Glutamatergic neuron (in vitro differentiated cells): ENCODE measurements at regions not wholly inside any gene's neighbourhood (a gene's known extent, or its start where the extent isn't known, plus 50 kb on each side); places are given as distances from the start of the nearest gene placed in this dataset.

ENCODE experiments used
- DNase-seq: peaks from one replicate; pipeline ENCODE4 v3.0.0; 2022
- H3K27ac Mint-ChIP-seq: one replicate; pipeline ENCODE4 v1.8.0; 2020; ENCODE audit warnings: mild to moderate bottlenecking, mixed read lengths, inconsistent platforms; ENCODE audit not compliant: unreplicated experiment
- H3K27me3 Mint-ChIP-seq: one replicate; pipeline ENCODE4 v1.8.0; 2020; ENCODE audit warnings: mild to moderate bottlenecking, moderate library complexity, mixed read lengths, inconsistent platforms; ENCODE audit not compliant: unreplicated experiment
- H3K36me3 Mint-ChIP-seq: one replicate; pipeline ENCODE4 v1.8.0; 2020; ENCODE audit warnings: mild to moderate bottlenecking, mixed read lengths, inconsistent platforms; ENCODE audit not compliant: unreplicated experiment
- H3K4me1 Mint-ChIP-seq: one replicate; pipeline ENCODE4 v1.8.0; 2020; ENCODE audit warnings: mild to moderate bottlenecking, low read depth, mixed read lengths, inconsistent platforms; ENCODE audit not compliant: unreplicated experiment
- H3K4me3 Mint-ChIP-seq: one replicate; pipeline ENCODE4 v1.8.0; 2020; ENCODE audit warnings: mild to moderate bottlenecking, mixed read lengths, inconsistent platforms; ENCODE audit not compliant: unreplicated experiment
- H3K9me3 Mint-ChIP-seq: one replicate; pipeline ENCODE4 v1.8.0; 2020; ENCODE audit warnings: mild to moderate bottlenecking, moderate library complexity, mixed read lengths, inconsistent platforms; ENCODE audit not compliant: unreplicated experiment
- TF ChIP-seq, protein P1 (sequence below): fragments of 200-600 bp; sonication (generic); IDR thresholded peaks from one replicate; pipeline ENCODE4 v1.5.0; 2021; ENCODE audit not compliant: partially characterized antibody, unreplicated experiment

DNA sequence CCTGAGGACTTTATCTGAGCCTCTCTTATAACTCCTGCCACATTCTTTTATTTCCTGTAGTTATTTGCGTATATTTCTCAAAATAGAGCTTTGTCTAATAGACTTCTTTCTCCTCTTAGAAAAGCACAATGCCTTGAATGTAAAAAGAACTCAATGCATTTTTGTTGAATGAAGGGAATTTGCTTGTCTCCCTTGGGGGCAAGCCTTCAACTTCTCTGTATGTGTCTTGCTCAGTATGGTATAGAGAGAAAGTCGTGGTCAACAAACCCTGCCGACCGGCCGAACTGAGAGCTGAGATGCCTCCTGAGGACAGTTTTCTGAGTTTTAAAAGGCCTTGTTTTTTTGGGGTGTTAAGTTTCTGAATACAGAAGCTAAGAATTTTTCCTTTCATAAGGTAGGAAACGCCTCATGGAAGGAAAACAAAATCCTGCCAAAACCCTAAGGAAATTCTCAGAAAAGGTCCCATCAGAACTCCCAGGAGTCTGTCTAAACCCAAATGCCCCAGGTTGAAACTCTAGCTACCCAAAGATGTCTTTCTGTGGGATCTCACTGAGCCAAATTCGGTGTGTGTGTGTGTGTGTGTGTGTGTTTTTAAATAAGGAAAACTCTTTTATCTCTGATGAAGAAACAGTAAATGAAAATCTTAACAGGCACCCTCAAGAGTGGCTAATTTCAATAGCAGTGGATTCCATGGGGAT is 136.6 kb downstream of the C12orf75 start:
- DNase-seq, result no peak
- Mint-ChIP-seq H3K4me3 (no peak overlapping the region), H3K9me3 (no peaks in the 10 kb centered on the region), H3K27ac (no peak overlapping the region), H3K36me3 (no peaks in the 10 kb centered on the region), H3K27me3 (peaks cover 4% of the 10 kb centered on the region), H3K4me1 (peaks cover 6% of the 10 kb centered on the region)
- TF ChIP-seq, protein P1, sequence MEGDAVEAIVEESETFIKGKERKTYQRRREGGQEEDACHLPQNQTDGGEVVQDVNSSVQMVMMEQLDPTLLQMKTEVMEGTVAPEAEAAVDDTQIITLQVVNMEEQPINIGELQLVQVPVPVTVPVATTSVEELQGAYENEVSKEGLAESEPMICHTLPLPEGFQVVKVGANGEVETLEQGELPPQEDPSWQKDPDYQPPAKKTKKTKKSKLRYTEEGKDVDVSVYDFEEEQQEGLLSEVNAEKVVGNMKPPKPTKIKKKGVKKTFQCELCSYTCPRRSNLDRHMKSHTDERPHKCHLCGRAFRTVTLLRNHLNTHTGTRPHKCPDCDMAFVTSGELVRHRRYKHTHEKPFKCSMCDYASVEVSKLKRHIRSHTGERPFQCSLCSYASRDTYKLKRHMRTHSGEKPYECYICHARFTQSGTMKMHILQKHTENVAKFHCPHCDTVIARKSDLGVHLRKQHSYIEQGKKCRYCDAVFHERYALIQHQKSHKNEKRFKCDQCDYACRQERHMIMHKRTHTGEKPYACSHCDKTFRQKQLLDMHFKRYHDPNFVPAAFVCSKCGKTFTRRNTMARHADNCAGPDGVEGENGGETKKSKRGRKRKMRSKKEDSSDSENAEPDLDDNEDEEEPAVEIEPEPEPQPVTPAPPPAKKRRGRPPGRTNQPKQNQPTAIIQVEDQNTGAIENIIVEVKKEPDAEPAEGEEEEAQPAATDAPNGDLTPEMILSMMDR, result no peak

DNA sequence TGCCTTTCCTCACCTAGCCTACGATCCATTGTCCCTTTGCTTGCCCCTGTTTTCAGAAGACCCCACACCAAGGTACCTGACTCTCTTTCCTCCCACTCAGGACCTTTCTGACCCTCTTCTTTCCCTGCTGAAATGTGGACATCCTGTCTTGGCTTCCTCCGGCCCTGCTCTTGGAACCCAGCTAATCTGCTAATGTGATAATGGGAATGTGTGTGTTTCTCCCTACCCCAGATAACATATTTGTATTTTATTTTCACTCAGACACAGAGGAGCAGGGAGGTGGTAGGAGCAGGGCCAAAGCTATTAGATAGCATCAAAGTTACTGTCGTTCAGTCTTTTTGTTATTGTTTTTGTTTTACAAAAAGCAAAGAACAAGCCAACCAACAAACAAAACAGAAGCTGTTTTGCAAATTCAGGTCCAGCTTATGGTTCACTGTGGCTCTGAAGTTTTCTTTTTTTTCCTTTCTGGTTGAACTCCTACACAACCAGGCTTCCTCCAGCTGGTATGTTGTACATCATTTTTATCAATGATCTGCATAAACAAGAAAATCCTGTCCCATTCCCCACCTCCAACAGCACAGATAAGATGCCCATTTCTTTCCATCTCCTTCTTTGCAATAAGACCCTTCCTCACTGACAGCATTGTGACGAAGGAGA is 137.3 kb downstream of the C12orf75 start:
- DNase-seq, result no peak
- H3K36me3 Mint-ChIP-seq, result no peaks in the 10 kb centered on the region
- H3K27me3 Mint-ChIP-seq, result peaks cover 3% of the 10 kb centered on the region
- TF ChIP-seq, protein P1, result no peak
- no peaks in the 10 kb centered on the region for H3K4me1 Mint-ChIP-seq
- no peak overlapping the region for H3K4me3 Mint-ChIP-seq
- no peaks in the 10 kb centered on the region for H3K9me3 Mint-ChIP-seq
- H3K27ac Mint-ChIP-seq, result no peak overlapping the region

DNA sequence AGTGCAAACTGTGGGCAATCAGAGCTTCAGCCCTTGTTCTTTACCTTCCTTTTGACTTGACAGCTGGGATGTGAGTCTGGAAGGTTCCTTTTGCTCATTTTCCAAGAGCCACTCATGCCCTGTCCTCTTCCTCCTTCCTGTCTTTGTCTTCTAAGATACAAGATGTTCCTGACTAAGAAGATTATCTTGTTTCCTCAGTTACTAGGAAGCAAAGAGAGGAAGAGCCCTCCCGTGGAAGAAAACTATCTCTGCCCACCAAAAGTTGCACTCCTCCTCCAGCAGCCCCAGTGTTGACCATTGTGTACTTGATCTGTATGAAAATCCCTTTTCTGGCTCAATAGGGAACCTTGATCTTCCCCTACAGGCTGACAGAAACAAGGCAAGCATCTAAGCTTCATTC is 138.0 kb downstream of the C12orf75 start:
- DNase-seq, result no peak
- no peaks in the 10 kb centered on the region for H3K4me1 Mint-ChIP-seq
- H3K36me3 Mint-ChIP-seq, result no peaks in the 10 kb centered on the region
- peaks cover 3% of the 10 kb centered on the region for H3K27me3 Mint-ChIP-seq
- H3K4me3 Mint-ChIP-seq, result no peak overlapping the region
- H3K27ac Mint-ChIP-seq, result no peak overlapping the region
- TF ChIP-seq, protein P1, result no peak
- no peaks in the 10 kb centered on the region for H3K9me3 Mint-ChIP-seq

DNA sequence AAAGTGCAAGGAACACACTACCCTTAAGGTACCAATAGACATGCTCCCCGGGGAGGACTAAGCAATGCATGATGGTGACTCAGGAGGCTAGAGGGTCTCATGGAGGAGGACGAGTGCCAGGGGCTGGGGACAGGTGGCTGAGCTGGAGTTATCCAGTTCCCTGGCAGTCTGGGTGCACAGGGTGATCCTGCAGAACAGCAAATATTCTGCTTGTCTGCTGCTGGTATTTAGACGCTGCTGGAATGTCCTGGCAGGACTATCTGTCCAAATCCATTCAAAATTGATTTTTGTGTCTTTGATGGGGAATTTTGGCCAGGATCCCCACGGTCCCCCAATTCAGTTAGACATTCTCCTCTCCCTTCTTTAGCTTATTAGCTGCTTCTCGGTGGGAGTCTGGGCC is 138.7 kb downstream of the C12orf75 start:
- TF ChIP-seq, protein P1, result no peak
- H3K36me3 Mint-ChIP-seq, result no peaks in the 10 kb centered on the region
- H3K9me3 Mint-ChIP-seq, result no peaks in the 10 kb centered on the region
- H3K4me3 Mint-ChIP-seq, result no peak overlapping the region
- H3K4me1 Mint-ChIP-seq, result no peaks in the 10 kb centered on the region
- H3K27me3 Mint-ChIP-seq, result peaks cover 5% of the 10 kb centered on the region
- H3K27ac Mint-ChIP-seq, result no peak overlapping the region
- DNase-seq, result no peak

DNA sequence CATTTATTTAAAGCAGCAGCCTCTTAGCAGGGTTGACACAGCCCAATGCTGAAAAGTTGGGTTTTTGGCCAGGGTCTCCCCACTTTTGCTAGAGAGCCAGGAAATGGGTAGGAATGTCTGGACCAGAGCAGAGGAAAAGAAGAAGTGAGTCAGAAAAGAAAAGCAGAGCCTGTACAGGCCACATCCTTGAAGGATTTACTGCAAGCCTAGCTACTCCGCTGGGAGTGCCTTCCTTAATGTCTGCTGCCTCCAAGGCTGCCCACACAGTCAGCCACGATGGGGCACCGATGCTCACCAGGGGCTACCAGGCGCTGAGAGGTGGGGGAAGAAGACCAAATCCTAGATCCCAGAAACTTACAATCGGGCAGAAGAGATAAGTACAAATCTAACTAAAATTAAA is 139.2 kb downstream of the C12orf75 start:
- H3K36me3 Mint-ChIP-seq, result no peaks in the 10 kb centered on the region
- peaks cover 1% of the 10 kb centered on the region for H3K4me1 Mint-ChIP-seq
- DNase-seq, result no peak
- TF ChIP-seq, protein P1, result no peak
- H3K9me3 Mint-ChIP-seq, result no peaks in the 10 kb centered on the region
- H3K4me3 Mint-ChIP-seq, result no peak overlapping the region
- H3K27ac Mint-ChIP-seq, result no peak overlapping the region
- peaks cover 5% of the 10 kb centered on the region for H3K27me3 Mint-ChIP-seq
